ENCODE measurements at regions not wholly inside any gene's neighbourhood (a gene's known extent, or its start where the extent isn't known, plus 50 kb on each side); places are given as distances from the start of the nearest gene placed in this dataset.
"Not testable (repeated sequence)": the region's sequence is repeated elsewhere in the genome, so short reads cannot be mapped to it uniquely, and the experiment has no call there.

- DNase-seq: no peak
These were observed 208.0 kb upstream of the KCNH7 start for GRCh38 chr2:163046615-163047014.

- no peak for DNase-seq
These were observed 207.3 kb upstream of the KCNH7 start for GRCh38 chr2:163045830-163046229.

- no peak for DNase-seq
These were observed 205.5 kb upstream of the KCNH7 start for GRCh38 chr2:163044114-163044513.

GRCh38 chr2:163043201-163043600 is 204.6 kb upstream of the KCNH7 start:
- DNase-seq: no peak

- no peak for DNase-seq
These were observed 200.7 kb upstream of the KCNH7 start for GRCh38 chr2:163039266-163039665.

- no peak for DNase-seq
These were observed 190.2 kb upstream of the KCNH7 start for GRCh38 chr2:163028807-163029206.

GRCh38 chr2:163026136-163026775 is 187.7 kb upstream of the KCNH7 start:
- DNase-seq: not testable (repeated sequence)

- DNase-seq: not testable (repeated sequence)
These were observed 178.3 kb upstream of the KCNH7 start for GRCh38 chr2:163016882-163017281.

- no peak for DNase-seq
These were observed 172.4 kb upstream of the KCNH7 start for GRCh38 chr2:163011000-163011399.

- no peak for DNase-seq
These were observed 170.1 kb upstream of the KCNH7 start for GRCh38 chr2:163008642-163009041.

- DNase-seq: no peak
These were observed 156.2 kb upstream of the KCNH7 start for GRCh38 chr2:162994718-162995117.

- DNase-seq: no peak
These were observed 154.3 kb upstream of the KCNH7 start for GRCh38 chr2:162992828-162993227.

GRCh38 chr2:162989507-162989906 is 150.9 kb upstream of the KCNH7 start:
- DNase-seq: no peak

GRCh38 chr2:162974771-162975170 is 136.2 kb upstream of the KCNH7 start:
- DNase-seq: no peak

- no peak for DNase-seq
These were observed 133.8 kb upstream of the KCNH7 start for GRCh38 chr2:162972383-162972782.

- no peak for DNase-seq
These were observed 129.7 kb upstream of the KCNH7 start for GRCh38 chr2:162968306-162968705.

- DNase-seq: no peak
These were observed 129.2 kb upstream of the KCNH7 start for GRCh38 chr2:162967811-162968210.

- DNase-seq: no peak
These were observed 128.6 kb upstream of the KCNH7 start for GRCh38 chr2:162967147-162967546.

- DNase-seq: no peak
These were observed 126.6 kb upstream of the KCNH7 start for GRCh38 chr2:162965191-162965590.

- no peak for DNase-seq
These were observed 125.9 kb upstream of the KCNH7 start for GRCh38 chr2:162964513-162964912.

GRCh38 chr2:162963156-162963555 is 124.6 kb upstream of the KCNH7 start:
- DNase-seq: no peak

GRCh38 chr2:162945785-162946184 is 107.2 kb upstream of the KCNH7 start:
- DNase-seq: no peak

- DNase-seq: no peak
These were observed 99.8 kb upstream of the KCNH7 start for GRCh38 chr2:162938387-162938786.

GRCh38 chr2:162934191-162934590 is 95.6 kb upstream of the KCNH7 start:
- DNase-seq: no peak

GRCh38 chr2:162932416-162932815 is 93.8 kb upstream of the KCNH7 start:
- no peak for DNase-seq

- DNase-seq: no peak
These were observed 91.0 kb upstream of the KCNH7 start for GRCh38 chr2:162929571-162929970.
